AG10803 (cell line): ENCODE measurements at regions not wholly inside any gene's neighbourhood (a gene's known extent, or its start where the extent isn't known, plus 50 kb on each side); places are given as distances from the start of the nearest gene placed in this dataset.

Source experiments
- DNase-seq: peaks from one replicate; pipeline ENCODE4 v3.0.0; 2010; ENCODE audit warnings: low read depth
- H3K4me3 ChIP-seq: 2 replicates; pipeline ENCODE4 v1.5.1; 2011; ENCODE audit warnings: mild to moderate bottlenecking, low read length, control low read depth
- TF ChIP-seq, protein P1 (sequence below): conservative IDR thresholded peaks from 2 replicates; pipeline ENCODE4 v1.5.1; 2011; ENCODE audit warnings: mild to moderate bottlenecking, low read length, control low read depth, inconsistent platforms

DNA sequence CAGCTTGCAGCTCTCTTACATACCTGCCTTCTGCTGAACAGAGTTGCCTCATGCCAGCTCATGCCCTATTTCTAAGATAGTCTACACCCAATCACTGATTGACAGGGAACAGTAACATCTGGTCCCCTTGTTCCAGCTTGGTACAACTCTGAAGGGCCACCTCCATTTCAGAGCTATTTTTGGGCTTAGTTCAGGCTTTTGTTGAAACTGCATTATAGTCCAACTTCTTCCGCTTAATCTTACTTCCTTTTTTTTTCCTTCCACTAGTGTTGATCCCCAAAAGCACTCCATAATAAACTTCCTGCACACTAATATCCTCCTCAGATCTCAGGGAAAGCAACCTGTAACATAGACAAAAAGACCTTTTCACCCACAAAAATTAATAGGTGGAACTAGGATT lies 65.7 kb upstream of the TNFRSF21 start:
- DNase-seq, result no peak
- H3K4me3 ChIP-seq, result no peak overlapping the region
- TF ChIP-seq, protein P1, sequence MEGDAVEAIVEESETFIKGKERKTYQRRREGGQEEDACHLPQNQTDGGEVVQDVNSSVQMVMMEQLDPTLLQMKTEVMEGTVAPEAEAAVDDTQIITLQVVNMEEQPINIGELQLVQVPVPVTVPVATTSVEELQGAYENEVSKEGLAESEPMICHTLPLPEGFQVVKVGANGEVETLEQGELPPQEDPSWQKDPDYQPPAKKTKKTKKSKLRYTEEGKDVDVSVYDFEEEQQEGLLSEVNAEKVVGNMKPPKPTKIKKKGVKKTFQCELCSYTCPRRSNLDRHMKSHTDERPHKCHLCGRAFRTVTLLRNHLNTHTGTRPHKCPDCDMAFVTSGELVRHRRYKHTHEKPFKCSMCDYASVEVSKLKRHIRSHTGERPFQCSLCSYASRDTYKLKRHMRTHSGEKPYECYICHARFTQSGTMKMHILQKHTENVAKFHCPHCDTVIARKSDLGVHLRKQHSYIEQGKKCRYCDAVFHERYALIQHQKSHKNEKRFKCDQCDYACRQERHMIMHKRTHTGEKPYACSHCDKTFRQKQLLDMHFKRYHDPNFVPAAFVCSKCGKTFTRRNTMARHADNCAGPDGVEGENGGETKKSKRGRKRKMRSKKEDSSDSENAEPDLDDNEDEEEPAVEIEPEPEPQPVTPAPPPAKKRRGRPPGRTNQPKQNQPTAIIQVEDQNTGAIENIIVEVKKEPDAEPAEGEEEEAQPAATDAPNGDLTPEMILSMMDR, result no peak

DNA sequence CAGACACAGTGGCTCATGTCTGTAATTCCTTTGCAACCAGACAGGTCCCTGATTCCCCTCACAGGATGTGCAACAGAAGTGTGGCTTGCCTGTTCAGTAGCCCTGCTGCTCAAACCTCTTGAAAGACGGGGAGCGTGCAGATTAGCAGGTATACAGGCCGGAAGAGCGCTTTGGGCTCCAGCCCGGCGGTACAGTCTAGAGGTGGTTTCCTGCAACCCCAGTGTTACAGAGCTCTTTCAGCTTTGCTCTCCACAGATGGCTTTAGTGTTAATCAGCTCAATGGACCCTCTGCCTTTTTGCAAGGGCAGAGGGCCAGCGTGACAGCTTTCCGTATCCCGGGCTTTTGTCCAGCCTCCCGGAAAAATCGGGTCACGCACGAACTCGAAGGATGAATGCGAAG lies 67.2 kb upstream of the TNFRSF21 start:
- no peak for DNase-seq
- H3K4me3 ChIP-seq, result no peak overlapping the region

DNA sequence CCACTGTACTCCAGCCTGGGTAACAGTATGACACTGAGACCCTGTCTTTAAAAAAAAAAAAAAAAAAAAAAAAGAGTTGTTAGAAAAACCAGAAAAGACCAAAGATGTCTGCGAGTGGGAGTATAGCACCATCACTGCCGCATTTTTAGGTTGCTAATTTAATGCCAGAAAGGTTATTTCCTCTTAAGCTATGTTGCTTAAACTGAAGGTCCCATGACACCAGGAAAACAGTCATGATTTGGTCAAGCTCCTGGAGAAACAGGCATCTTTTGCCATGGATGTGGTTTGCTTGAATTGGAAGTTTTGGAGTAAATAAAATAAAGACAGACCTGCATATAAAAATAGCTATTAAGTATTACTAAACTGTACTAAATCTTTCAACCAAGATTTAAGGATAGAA lies 68.3 kb upstream of the TNFRSF21 start:
- no peak overlapping the region for H3K4me3 ChIP-seq
- no peak for DNase-seq
- TF ChIP-seq, protein P1, result no peak

More for the DNA sequence above, 67.2 kb upstream of the TNFRSF21 start:
- TF ChIP-seq, protein P1, result no peak

DNA sequence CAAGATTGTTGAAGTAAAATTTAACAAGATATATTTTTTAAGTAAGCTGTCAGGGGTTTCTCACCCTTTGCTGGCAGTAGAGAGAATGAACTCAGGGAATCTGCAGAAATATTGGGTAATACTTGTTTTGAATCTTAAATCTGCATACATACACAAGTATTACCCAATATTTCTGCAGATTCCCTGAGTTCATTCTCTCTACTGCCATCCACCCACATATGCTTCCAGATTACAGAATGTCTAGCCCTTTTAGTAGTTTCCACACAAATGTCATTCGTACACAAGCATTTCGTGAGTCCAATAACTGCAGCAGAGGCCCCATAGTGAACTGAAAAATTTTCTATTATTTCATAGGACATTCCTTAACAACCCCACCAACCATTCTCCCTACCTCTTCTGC lies 69.6 kb upstream of the TNFRSF21 start:
- no peak overlapping the region for H3K4me3 ChIP-seq
- DNase-seq, result no peak
- TF ChIP-seq, protein P1, result no peak

DNA sequence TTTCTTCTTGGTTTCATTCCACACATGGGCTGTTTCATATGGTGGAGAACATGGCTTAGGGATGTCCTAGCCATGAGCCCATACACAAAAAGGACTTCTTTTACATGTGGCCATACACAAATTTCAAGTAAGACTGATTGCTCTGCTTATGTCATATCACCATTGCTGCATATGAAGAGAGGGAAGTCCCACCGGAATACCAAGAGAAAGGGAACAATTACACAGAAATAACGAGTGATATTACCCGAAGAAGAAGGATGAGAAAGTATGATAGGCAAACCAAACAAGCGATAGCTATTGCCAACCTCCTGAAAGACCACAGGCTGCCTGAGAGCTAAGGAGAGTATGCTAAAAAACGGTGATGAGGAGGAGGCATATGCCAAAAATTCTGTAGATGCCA lies 70.5 kb upstream of the TNFRSF21 start:
- DNase-seq, result no peak
- H3K4me3 ChIP-seq, result no peak overlapping the region
- TF ChIP-seq, protein P1, result no peak

DNA sequence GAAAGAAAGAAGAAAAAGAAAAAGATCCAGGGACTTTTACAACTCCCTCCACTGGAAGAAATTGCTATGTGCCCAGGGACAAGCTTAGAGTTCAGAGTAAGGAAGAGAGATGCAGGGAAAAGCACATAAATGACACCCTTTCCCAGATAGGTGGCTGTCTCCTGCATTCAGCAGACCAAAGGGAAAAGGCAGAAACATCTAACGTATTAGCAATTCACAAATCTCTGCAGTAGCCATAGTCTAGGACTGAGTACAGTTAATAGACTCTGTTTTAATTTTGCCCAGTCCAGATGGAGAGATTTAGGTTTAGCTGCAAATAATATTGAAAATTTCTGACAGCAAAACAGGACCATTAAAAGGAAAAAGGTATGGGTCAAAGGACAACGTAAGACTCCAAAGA lies 71.3 kb upstream of the TNFRSF21 start:
- no peak for DNase-seq
- H3K4me3 ChIP-seq, result no peak overlapping the region
- TF ChIP-seq, protein P1, result no peak

DNA sequence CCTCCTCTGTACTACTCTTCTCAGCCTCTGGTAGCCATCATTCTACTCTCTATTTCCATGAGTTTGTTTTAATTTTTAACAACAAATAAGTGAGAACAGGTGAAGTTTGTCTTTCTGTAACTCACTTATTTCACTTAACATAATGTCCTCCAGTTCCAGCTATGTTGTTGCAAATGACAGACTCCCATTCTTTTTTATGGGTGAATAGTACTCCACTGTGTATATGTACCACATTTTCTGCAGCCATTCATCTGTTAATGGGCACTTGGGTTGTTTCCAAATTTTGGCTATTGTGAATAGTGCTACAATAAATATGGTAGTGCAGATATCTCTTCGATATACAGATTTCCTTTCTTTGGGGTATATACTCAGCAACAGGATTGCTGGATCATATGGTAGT lies 73.7 kb upstream of the TNFRSF21 start:
- H3K4me3 ChIP-seq, result no peak overlapping the region
- DNase-seq, result no peak
- TF ChIP-seq, protein P1, result no peak
